SU-DHL-6 (cell line): ENCODE measurements at regions not wholly inside any gene's neighbourhood (a gene's known extent, or its start where the extent isn't known, plus 50 kb on each side); places are given as distances from the start of the nearest gene placed in this dataset.

Source experiments
- H2AFZ ChIP-seq: fragments of 200-600 bp; sonication (generic); 2 replicates; pipeline ENCODE4 v1.6.1; 2014; ENCODE audit warnings: low read depth, mild to moderate bottlenecking, moderate library complexity, mixed read lengths, antibody characterized with exemption, low read length; ENCODE audit not compliant: severe bottlenecking
- H3F3A ChIP-seq: fragments of 200-600 bp; shearing (Covaris generic); 2 replicates; pipeline ENCODE4 v1.6.0; 2016; ENCODE audit warnings: antibody characterized with exemption, mild to moderate bottlenecking; ENCODE audit not compliant: insufficient read depth
- H3K27ac ChIP-seq: fragments of 200-600 bp; sonication (generic); 2 replicates; pipeline ENCODE4 v1.5.1; 2016; ENCODE audit warnings: low read depth, mild to moderate bottlenecking, low read length, moderate library complexity, mixed read lengths
- H3K27me3 ChIP-seq: fragments of 200-600 bp; sonication (generic), shearing (Covaris generic); 2 replicates; pipeline ENCODE4 v1.6.0; 2014; ENCODE audit warnings: mild to moderate bottlenecking, low read length
- H3K36me3 ChIP-seq: fragments of 200-600 bp; sonication (generic); 2 replicates; pipeline ENCODE4 v1.6.1; 2014; ENCODE audit warnings: mild to moderate bottlenecking, low read length, mixed read lengths
- H3K4me2 ChIP-seq: fragments of 300-600, 200-600 bp; shearing (Covaris generic), sonication (generic); 2 replicates; pipeline ENCODE4 v1.6.0; 2014; ENCODE audit warnings: low read length, low read depth, mild to moderate bottlenecking; ENCODE audit not compliant: poor library complexity, severe bottlenecking
- H3K4me3 ChIP-seq: fragments of 200-600 bp; sonication (generic); 2 replicates; pipeline ENCODE4 v1.5.1; 2014; ENCODE audit warnings: antibody characterized with exemption, low read length, mild to moderate bottlenecking, mixed read lengths; ENCODE audit not compliant: insufficient read depth, poor library complexity, severe bottlenecking
- H3K79me2 ChIP-seq: fragments of 200-600 bp; sonication (generic); 2 replicates; pipeline ENCODE4 v1.6.1; 2014; ENCODE audit warnings: mild to moderate bottlenecking, low read length, moderate library complexity; ENCODE audit not compliant: insufficient read depth
- H3K9ac ChIP-seq: fragments of 200-600 bp; sonication (generic); 2 replicates; pipeline ENCODE4 v1.7.0; 2014; ENCODE audit warnings: mild to moderate bottlenecking, low read length
- H3K9me2 ChIP-seq: fragments of 200-600 bp; sonication (generic); replicated peaks from 2 replicates; pipeline ENCODE4 v1.6.1; 2014; ENCODE audit warnings: low read length; ENCODE audit not compliant: insufficient read depth
- H3K9me3 ChIP-seq: fragments of 200-600 bp; sonication (generic); 2 replicates; pipeline ENCODE4 v1.6.1; 2014; ENCODE audit warnings: low read length, mixed read lengths; ENCODE audit not compliant: insufficient read depth
- H4K20me1 ChIP-seq: fragments of 200-600 bp; sonication (generic); 2 replicates; pipeline ENCODE4 v1.6.1; 2014; ENCODE audit warnings: low read depth, mild to moderate bottlenecking, antibody characterized with exemption, low read length, moderate library complexity, mixed read lengths
- EZH2phosphoT487 ChIP-seq: fragments of 200-600 bp; sonication (generic), shearing (Covaris generic); conservative IDR thresholded peaks from 2 replicates; pipeline ENCODE4 v1.6.1; 2018; ENCODE audit warnings: mild to moderate bottlenecking, antibody characterized with exemption, low read length, moderate library complexity, mixed read lengths
- TF ChIP-seq, protein P1 (sequence below): fragments of 200-600 bp; sonication (generic); IDR thresholded peaks from one replicate; pipeline ENCODE4 v1.5.1; 2017; ENCODE audit warnings: antibody characterized with exemption, mild to moderate bottlenecking, low read length, moderate library complexity; ENCODE audit not compliant: insufficient read depth, poor library complexity, severe bottlenecking

DNA sequence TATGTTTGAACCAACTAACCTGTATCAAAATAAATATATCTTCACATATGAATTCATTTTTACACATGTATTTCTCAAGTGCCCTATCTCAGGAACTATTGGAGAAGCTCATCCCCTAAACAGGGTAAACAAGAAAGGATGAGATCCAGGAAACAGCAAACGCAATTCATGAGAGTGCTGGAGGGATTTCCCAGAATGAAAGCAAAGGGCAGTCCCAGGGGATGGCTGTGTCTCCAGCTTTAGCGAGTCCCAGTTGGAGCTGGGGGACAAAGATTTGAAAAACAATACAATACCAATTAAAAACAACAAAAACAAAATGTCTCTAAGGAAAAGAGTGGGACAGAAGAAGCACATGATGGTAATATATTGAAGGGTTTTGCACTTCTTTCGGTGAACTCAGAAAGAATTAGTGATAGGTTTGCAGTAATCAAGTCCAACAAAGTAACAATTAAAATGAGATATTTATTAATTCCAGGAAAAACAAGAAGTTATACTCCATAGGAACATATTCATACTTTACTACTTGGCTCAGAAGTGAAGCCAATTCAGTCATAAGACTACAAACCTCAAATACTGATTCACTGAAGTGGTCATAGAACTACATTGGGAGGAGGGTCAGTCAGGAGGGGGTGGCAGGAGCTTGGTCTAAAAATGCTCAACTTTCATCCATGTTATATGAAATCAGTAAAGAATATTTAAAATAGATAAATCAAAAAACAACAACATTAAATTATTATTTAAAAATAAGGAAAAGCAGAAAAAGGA, 73.1 kb upstream of the PDE1A start:
- no peaks in the 10 kb centered on the region for H3K36me3 ChIP-seq
- H3K4me3 ChIP-seq = no peak overlapping the region
- no peaks in the 10 kb centered on the region for H3K79me2 ChIP-seq
- no peaks in the 10 kb centered on the region for H3F3A ChIP-seq
- H3K9ac ChIP-seq = no peak overlapping the region
- H2AFZ ChIP-seq = no peak overlapping the region
- TF ChIP-seq, protein P1, sequence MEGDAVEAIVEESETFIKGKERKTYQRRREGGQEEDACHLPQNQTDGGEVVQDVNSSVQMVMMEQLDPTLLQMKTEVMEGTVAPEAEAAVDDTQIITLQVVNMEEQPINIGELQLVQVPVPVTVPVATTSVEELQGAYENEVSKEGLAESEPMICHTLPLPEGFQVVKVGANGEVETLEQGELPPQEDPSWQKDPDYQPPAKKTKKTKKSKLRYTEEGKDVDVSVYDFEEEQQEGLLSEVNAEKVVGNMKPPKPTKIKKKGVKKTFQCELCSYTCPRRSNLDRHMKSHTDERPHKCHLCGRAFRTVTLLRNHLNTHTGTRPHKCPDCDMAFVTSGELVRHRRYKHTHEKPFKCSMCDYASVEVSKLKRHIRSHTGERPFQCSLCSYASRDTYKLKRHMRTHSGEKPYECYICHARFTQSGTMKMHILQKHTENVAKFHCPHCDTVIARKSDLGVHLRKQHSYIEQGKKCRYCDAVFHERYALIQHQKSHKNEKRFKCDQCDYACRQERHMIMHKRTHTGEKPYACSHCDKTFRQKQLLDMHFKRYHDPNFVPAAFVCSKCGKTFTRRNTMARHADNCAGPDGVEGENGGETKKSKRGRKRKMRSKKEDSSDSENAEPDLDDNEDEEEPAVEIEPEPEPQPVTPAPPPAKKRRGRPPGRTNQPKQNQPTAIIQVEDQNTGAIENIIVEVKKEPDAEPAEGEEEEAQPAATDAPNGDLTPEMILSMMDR = no peak
- no peak for TF ChIP-seq EZH2phosphoT487
- H3K27me3 ChIP-seq = no peaks in the 10 kb centered on the region
- no peak overlapping the region for H3K27ac ChIP-seq
- H3K9me3 ChIP-seq = no peaks in the 10 kb centered on the region
- H4K20me1 ChIP-seq = no peaks in the 10 kb centered on the region
- no peaks in the 10 kb centered on the region for H3K9me2 ChIP-seq
- no peak overlapping the region for H3K4me2 ChIP-seq

DNA sequence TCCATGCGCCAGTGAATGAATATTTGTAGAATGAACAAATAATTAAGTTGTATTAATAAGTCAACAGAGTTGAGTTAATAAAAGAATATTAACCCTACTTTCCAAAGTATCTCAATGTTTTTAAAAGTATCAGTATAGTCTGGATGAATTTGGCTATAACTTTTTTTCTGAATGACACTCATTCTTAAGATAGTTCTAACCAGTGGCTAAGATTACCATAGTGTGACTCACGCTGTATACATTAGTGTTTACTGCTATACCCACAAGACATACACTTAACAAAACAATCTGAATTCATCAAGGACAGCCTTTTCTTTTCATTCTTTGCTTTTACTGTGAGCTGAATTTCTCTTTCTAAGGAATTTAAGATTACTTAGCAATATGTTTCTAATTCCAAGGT, 77.0 kb upstream of the PDE1A start:
- Histone ChIP-seq H3K27ac (no peak overlapping the region), H3K4me3 (no peak overlapping the region), H2AFZ (no peak overlapping the region), H3K4me2 (no peak overlapping the region), H3K79me2 (no peaks in the 10 kb centered on the region), H3F3A (no peaks in the 10 kb centered on the region), H3K36me3 (no peaks in the 10 kb centered on the region), H3K9ac (no peak overlapping the region), H4K20me1 (no peaks in the 10 kb centered on the region), H3K9me3 (no peaks in the 10 kb centered on the region), H3K27me3 (no peaks in the 10 kb centered on the region), H3K9me2 (no peaks in the 10 kb centered on the region)
- TF ChIP-seq, protein P1 = no peak
- TF ChIP-seq EZH2phosphoT487 = no peak

DNA sequence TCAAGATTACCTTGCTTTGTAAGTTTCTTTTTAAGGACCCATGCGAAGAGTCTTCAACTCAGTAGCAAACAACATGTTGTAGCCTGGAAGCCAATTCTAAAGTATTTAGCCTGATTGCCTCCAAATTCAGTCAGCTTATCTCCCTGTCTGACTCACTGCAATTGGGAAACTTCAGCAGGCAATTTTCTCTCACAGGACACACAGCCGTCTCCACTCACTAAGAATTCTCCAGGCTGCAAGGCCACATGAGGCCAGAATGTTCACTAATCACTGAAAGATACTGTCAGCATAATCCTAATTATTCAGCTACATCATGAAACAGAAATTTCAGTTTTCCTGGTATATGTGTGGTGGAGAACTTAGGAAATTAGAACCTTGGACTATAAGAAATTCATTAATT, 78.1 kb upstream of the PDE1A start:
- Histone ChIP-seq H3K4me2 (no peak overlapping the region), H3K27me3 (no peaks in the 10 kb centered on the region), H2AFZ (no peak overlapping the region), H3K4me3 (no peak overlapping the region), H3K9me3 (no peaks in the 10 kb centered on the region), H3K9me2 (no peaks in the 10 kb centered on the region), H3K9ac (no peak overlapping the region), H3K36me3 (no peaks in the 10 kb centered on the region), H3K27ac (no peak overlapping the region), H4K20me1 (no peaks in the 10 kb centered on the region), H3F3A (no peaks in the 10 kb centered on the region), H3K79me2 (no peaks in the 10 kb centered on the region)
- TF ChIP-seq, protein P1 = no peak
